CD4-positive, alpha-beta T cell treated with Interleukin-15 for 4 hours (primary cell): ENCODE measurements at regions not wholly inside any gene's neighbourhood (a gene's known extent, or its start where the extent isn't known, plus 50 kb on each side); places are given as distances from the start of the nearest gene placed in this dataset.
A peak's percentile ranks its signal among the peaks of the same experiment; 100 is the strongest.
"Not testable (repeated sequence)": the region's sequence is repeated elsewhere in the genome, so short reads cannot be mapped to it uniquely, and the experiment has no call there.

Source experiments
- DNase-seq: peaks from one replicate; pipeline ENCODE4 v3.0.0-alpha.2; 2020; ENCODE audit warnings: low spot score

GRCh38 chr2:209307161-209308001 lies 116.5 kb upstream of the MAP2 start:
- no peak for DNase-seq

- no peak for DNase-seq
These were observed 115.4 kb upstream of the MAP2 start for GRCh38 chr2:209308415-209308814.

- no peak for DNase-seq
These were observed 111.9 kb upstream of the MAP2 start for GRCh38 chr2:209311948-209312347.

GRCh38 chr2:209312450-209312849 lies 111.4 kb upstream of the MAP2 start:
- not testable (repeated sequence) for DNase-seq

- no peak for DNase-seq
These were observed 109.2 kb upstream of the MAP2 start for GRCh38 chr2:209314653-209315052.

- no peak for DNase-seq
These were observed 107.7 kb upstream of the MAP2 start for GRCh38 chr2:209316141-209316540.

- no peak for DNase-seq
These were observed 102.8 kb upstream of the MAP2 start for GRCh38 chr2:209321076-209321475.

- no peak for DNase-seq
These were observed 102.3 kb upstream of the MAP2 start for GRCh38 chr2:209321581-209321980.

GRCh38 chr2:209322041-209322440 lies 101.8 kb upstream of the MAP2 start:
- DNase-seq, result no peak

GRCh38 chr2:209322905-209323512 lies 100.8 kb upstream of the MAP2 start:
- DNase-seq, result no peak

GRCh38 chr2:209323738-209324137 lies 100.1 kb upstream of the MAP2 start:
- no peak for DNase-seq

- no peak for DNase-seq
These were observed 99.6 kb upstream of the MAP2 start for GRCh38 chr2:209324281-209324680.

- DNase-seq, result no peak
These were observed 92.5 kb upstream of the MAP2 start for GRCh38 chr2:209331291-209331844.

GRCh38 chr2:209334188-209335017 lies 89.4 kb upstream of the MAP2 start:
- peak; percentile 7 for DNase-seq

- DNase-seq, result no peak
These were observed 83.3 kb upstream of the MAP2 start for GRCh38 chr2:209340522-209340921.

GRCh38 chr2:209344349-209344748 lies 79.5 kb upstream of the MAP2 start:
- no peak for DNase-seq

GRCh38 chr2:209348433-209348832 lies 75.4 kb upstream of the MAP2 start:
- no peak for DNase-seq

GRCh38 chr2:209351636-209352035 lies 72.2 kb upstream of the MAP2 start:
- no peak for DNase-seq

GRCh38 chr2:209358992-209359391 lies 64.9 kb upstream of the MAP2 start:
- DNase-seq, result no peak

GRCh38 chr2:209367075-209367747 lies 56.6 kb upstream of the MAP2 start:
- DNase-seq, result no peak

GRCh38 chr2:209368406-209368805 lies 55.4 kb upstream of the MAP2 start:
- DNase-seq, result no peak

- no peak for DNase-seq
These were observed 54.9 kb upstream of the MAP2 start for GRCh38 chr2:209368914-209369313.
